Uterus (tissue), 3 donors: ENCODE measurements at regions not wholly inside any gene's neighbourhood (a gene's known extent, or its start where the extent isn't known, plus 50 kb on each side); places are given as distances from the start of the nearest gene placed in this dataset.
A peak's percentile ranks its signal among the peaks of the same experiment; 100 is the strongest.
"Not testable (repeated sequence)": the region's sequence is repeated elsewhere in the genome, so short reads cannot be mapped to it uniquely, and the experiment has no call there.

ENCODE experiments used
- DNase-seq, 2 donors: peaks; one replicate each; pipeline ENCODE4 v3.0.0-alpha.2; 2019 to 2020
- H3K27ac ChIP-seq, 2 donors: fragments of 200-600 bp; sonication (generic); 1 replicate in 1 of 2; 2 replicates in 1 of 2; pipeline ENCODE4 v1.5.1; 2016 to 2018
- H3K27me3 ChIP-seq, 2 donors: fragments of 200-600 bp; sonication (generic); one replicate each; pipeline ENCODE4 v1.5.1; 2018 to 2019; ENCODE audit warnings: control low read depth in 1 of 2
- H3K36me3 ChIP-seq, 2 donors: fragments of 200-600 bp; sonication (generic); one replicate each; pipeline ENCODE4 v1.5.1; 2019; ENCODE audit warnings: control low read depth in 1 of 2
- H3K4me1 ChIP-seq, 2 donors: fragments of 200-600 bp; sonication (generic); one replicate each; pipeline ENCODE4 v1.5.1; 2018 to 2019; ENCODE audit warnings: control low read depth in 1 of 2
- H3K4me3 ChIP-seq, 2 donors: fragments of 200-600 bp; sonication (generic); 1 replicate in 1 of 2; 2 replicates in 1 of 2; pipeline ENCODE4 v1.5.1; 2018 to 2019; ENCODE audit warnings: mild to moderate bottlenecking in 1 of 2
- H3K9me3 ChIP-seq, 2 donors: fragments of 200-600 bp; sonication (generic); one replicate each; pipeline ENCODE4 v1.5.1; 2019; ENCODE audit warnings: control low read depth in 1 of 2
- POLR2A ChIP-seq, 2 donors: fragments of 450-650 bp; IDR thresholded peaks; one replicate each; pipeline ENCODE4 v1.6.1; 2016; ENCODE audit warnings: antibody characterized with exemption in 2 of 2, mild to moderate bottlenecking in 1 of 2, moderate library complexity in 1 of 2
- intact Hi-C: fragments of 100-400 bp; cut with DNase I; formaldehyde crosslinking; loops from one replicate; pipeline ENCODE4 v1.15.1; 2023; ENCODE audit warnings: low total_unique reads
- TF ChIP-seq, protein P1 (sequence below), 4 experiments: fragments of 200-600 bp in 2 of 4; fragments of 450-650 bp in 2 of 4; sonication (generic) in 2 of 4; IDR thresholded peaks; one replicate each; pipeline ENCODE4 v1.5.1; 2016 to 2019; ENCODE audit warnings: antibody characterized with exemption in 4 of 4, mild to moderate bottlenecking in 2 of 4, moderate library complexity in 1 of 4
- donor health status: DM: yes; HTN: yes; CAD: no.

GRCh38 chr4:9602389-9602914 lies 158.2 kb downstream of the DEFB131A start:
- peak in 1 of 2 donors; percentile 36 for DNase-seq
- H3K27ac ChIP-seq: peak overlapping the region; percentile 68 to 73
- no peaks in the 10 kb centered on the region for H3K9me3 ChIP-seq
- intact Hi-C loops: no loop called here
- no peaks in the 10 kb centered on the region for H3K36me3 ChIP-seq
- peak overlapping the region in 1 of 2 donors; percentile 14 for H3K4me3 ChIP-seq
- H3K27me3 ChIP-seq: no peaks in the 10 kb centered on the region
- TF ChIP-seq POLR2A (IDR thresholded peaks at IDR 0.05): no peak
- TF ChIP-seq, protein P1, sequence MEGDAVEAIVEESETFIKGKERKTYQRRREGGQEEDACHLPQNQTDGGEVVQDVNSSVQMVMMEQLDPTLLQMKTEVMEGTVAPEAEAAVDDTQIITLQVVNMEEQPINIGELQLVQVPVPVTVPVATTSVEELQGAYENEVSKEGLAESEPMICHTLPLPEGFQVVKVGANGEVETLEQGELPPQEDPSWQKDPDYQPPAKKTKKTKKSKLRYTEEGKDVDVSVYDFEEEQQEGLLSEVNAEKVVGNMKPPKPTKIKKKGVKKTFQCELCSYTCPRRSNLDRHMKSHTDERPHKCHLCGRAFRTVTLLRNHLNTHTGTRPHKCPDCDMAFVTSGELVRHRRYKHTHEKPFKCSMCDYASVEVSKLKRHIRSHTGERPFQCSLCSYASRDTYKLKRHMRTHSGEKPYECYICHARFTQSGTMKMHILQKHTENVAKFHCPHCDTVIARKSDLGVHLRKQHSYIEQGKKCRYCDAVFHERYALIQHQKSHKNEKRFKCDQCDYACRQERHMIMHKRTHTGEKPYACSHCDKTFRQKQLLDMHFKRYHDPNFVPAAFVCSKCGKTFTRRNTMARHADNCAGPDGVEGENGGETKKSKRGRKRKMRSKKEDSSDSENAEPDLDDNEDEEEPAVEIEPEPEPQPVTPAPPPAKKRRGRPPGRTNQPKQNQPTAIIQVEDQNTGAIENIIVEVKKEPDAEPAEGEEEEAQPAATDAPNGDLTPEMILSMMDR (IDR thresholded peaks at IDR 0.05): no peak
- H3K4me1 ChIP-seq: no peaks in the 10 kb centered on the region

GRCh38 chr4:9604031-9604892 lies 160.0 kb downstream of the DEFB131A start:
- peak; percentile 22 to 63 for DNase-seq
- peak overlapping the region; percentile 6 to 32 for H3K4me3 ChIP-seq
- intact Hi-C loops, H3K9me3 ChIP-seq, H3K36me3 ChIP-seq, H3K27me3 ChIP-seq, H3K4me1 ChIP-seq: not testable (repeated sequence)
- H3K27ac ChIP-seq: peak overlapping the region; percentile 45 to 73

DNA sequence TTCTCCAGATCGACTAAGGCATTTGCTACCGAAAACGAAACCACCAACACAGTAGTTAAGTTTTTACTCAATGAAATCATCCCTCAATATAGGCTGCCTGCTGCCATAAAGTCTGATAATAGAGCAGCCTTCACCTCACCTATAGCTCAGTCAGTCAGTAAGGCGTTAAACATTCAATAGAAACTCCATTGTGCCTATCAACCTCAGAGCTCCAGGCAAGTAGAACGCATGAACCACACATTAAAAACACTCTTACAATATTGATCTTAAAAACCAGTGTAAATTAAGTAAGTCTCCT lies 160.6 kb downstream of the DEFB131A start:
- H3K9me3 ChIP-seq, intact Hi-C loops, DNase-seq, H3K27me3 ChIP-seq, H3K4me3 ChIP-seq, H3K4me1 ChIP-seq, H3K36me3 ChIP-seq: not testable (repeated sequence)
- H3K27ac ChIP-seq: peak overlapping the region in 1 of 2 donors; percentile 29

DNA sequence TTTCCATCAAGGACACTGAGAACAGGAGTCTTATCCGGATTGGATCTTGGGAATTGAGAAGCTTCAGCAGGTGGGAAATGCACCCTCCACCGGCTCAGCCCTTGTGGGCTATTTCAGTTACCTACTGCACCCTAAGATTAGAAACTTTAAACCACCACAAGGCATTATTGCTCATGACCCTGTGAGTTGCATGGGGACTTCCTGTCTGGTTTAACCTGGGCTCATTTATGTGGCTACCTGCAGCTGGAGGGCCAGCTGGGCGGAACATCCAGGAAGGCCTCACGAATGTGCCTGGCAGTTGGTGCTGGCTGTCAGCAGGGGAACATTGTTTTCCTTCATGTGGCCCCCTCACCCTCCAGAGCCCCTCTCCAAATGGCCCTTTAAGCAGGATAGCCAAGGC lies 164.1 kb downstream of the DEFB131A start:
- H3K27me3 ChIP-seq: no peaks in the 10 kb centered on the region
- H3K36me3 ChIP-seq: no peaks in the 10 kb centered on the region
- H3K9me3 ChIP-seq: no peaks in the 10 kb centered on the region
- no peak for DNase-seq
- no peaks in the 10 kb centered on the region for H3K4me1 ChIP-seq
- no peak overlapping the region for H3K27ac ChIP-seq
- no peak overlapping the region for H3K4me3 ChIP-seq
- TF ChIP-seq, protein P1 (IDR thresholded peaks at IDR 0.05): no peak
- no peak for TF ChIP-seq POLR2A (IDR thresholded peaks at IDR 0.05)
- intact Hi-C loops: no loop called here

- H3K9me3 ChIP-seq, DNase-seq, H3K4me3 ChIP-seq, H3K4me1 ChIP-seq, H3K27me3 ChIP-seq, H3K36me3 ChIP-seq, H3K27ac ChIP-seq, intact Hi-C loops: not testable (repeated sequence)
Observed at GRCh38 chr4:9610321-9610720, 166.1 kb downstream of the DEFB131A start.

DNA sequence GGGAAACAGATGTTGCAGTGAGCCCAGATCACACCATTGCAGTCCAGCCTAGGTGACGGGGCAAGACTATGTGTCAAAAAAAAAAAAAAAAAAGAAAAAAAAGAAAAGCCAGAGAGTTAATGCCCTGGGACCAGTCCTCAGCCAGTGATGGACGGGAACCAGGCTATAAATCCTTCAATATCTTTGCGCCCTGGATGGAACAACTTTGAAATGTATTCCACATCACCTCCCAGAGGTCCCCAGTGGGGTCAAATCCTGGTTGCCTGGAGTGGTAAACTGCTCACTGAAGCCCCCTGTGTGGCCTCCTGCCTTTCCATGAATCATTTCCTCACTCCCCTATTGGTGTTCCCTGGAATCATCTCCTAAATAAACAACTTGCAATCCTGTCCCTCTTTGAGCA lies 166.9 kb downstream of the DEFB131A start:
- no peak for TF ChIP-seq POLR2A (IDR thresholded peaks at IDR 0.05)
- TF ChIP-seq, protein P1 (IDR thresholded peaks at IDR 0.05): no peak
- intact Hi-C loops: no loop called here
- H3K27ac ChIP-seq: no peak overlapping the region
- no peaks in the 10 kb centered on the region for H3K9me3 ChIP-seq
- H3K4me1 ChIP-seq: no peaks in the 10 kb centered on the region
- H3K4me3 ChIP-seq: no peak overlapping the region
- H3K36me3 ChIP-seq: no peaks in the 10 kb centered on the region
- H3K27me3 ChIP-seq: no peaks in the 10 kb centered on the region
- DNase-seq: no peak

DNA sequence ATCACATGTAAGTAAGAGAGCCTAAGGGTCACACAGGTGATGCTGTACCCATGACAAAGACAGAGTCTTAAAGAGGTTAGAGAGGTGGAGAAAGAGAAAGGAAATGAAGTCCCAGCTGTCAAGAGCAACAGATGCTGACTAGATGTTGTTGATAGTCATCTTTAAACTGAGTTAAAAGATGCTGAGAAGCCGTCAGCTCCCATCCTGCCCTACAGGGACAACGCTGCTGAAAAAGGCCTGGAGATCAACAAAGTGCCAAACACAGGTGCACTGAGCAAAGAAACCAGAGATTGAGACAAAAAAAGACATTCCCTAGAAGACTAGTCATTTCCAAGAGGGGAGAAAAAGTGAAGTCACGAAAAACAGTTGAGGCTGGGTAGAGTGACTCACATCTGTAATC lies 145.0 kb upstream of the DRD5 start:
- H3K4me1 ChIP-seq, intact Hi-C loops, H3K36me3 ChIP-seq, H3K27ac ChIP-seq, H3K27me3 ChIP-seq, H3K4me3 ChIP-seq, H3K9me3 ChIP-seq, DNase-seq: not testable (repeated sequence)
